Loucy (cell line): ENCODE measurements at regions not wholly inside any gene's neighbourhood (a gene's known extent, or its start where the extent isn't known, plus 50 kb on each side); places are given as distances from the start of the nearest gene placed in this dataset.

Source experiments
- H2AFZ ChIP-seq: fragments of 200-600 bp; sonication (generic); 2 replicates; pipeline ENCODE4 v1.6.0; 2016; ENCODE audit warnings: antibody characterized with exemption, mild to moderate bottlenecking, low read length, moderate library complexity
- H3F3A ChIP-seq: fragments of 200-600 bp; 2 replicates; pipeline ENCODE4 v1.6.0; 2016; ENCODE audit warnings: antibody characterized with exemption, low read depth, mild to moderate bottlenecking
- H3K27me3 ChIP-seq: fragments of 200-600 bp; sonication (generic); 2 replicates; pipeline ENCODE4 v1.6.1; 2014; ENCODE audit warnings: low read length, mild to moderate bottlenecking; ENCODE audit not compliant: insufficient read depth, poor library complexity, severe bottlenecking
- H3K36me3 ChIP-seq: fragments of 200-600 bp; sonication (generic); 2 replicates; pipeline ENCODE4 v1.6.1; 2016; ENCODE audit warnings: low read length; ENCODE audit not compliant: insufficient read depth
- H3K4me1 ChIP-seq: fragments of 200-600 bp; sonication (generic); 2 replicates; pipeline ENCODE4 v1.5.1; 2014; ENCODE audit warnings: low read length, mild to moderate bottlenecking; ENCODE audit not compliant: insufficient read depth, poor library complexity, severe bottlenecking
- H3K4me2 ChIP-seq: fragments of 200-600 bp; sonication (generic); 2 replicates; pipeline ENCODE4 v1.6.0; 2014; ENCODE audit warnings: antibody characterized with exemption, low read length, low read depth, mild to moderate bottlenecking; ENCODE audit not compliant: poor library complexity, severe bottlenecking
- H3K4me3 ChIP-seq: fragments of 200-600 bp; sonication (generic); 2 replicates; pipeline ENCODE4 v1.5.1; 2014; ENCODE audit warnings: low read length, mild to moderate bottlenecking, mixed read lengths; ENCODE audit not compliant: poor library complexity, severe bottlenecking
- H3K79me2 ChIP-seq: fragments of 200-600 bp; sonication (generic); 2 replicates; pipeline ENCODE4 v1.6.1; 2014; ENCODE audit warnings: low read length; ENCODE audit not compliant: insufficient read depth
- H3K9ac ChIP-seq: fragments of 200-600 bp; sonication (generic); 2 replicates; pipeline ENCODE4 v1.6.0; 2014; ENCODE audit warnings: mild to moderate bottlenecking, low read depth, low read length, moderate library complexity; ENCODE audit not compliant: poor library complexity, severe bottlenecking
- H3K9me2 ChIP-seq: fragments of 200-600 bp; sonication (generic); replicated peaks from 2 replicates; pipeline ENCODE4 v1.6.1; 2016; ENCODE audit warnings: low read depth, low read length, mixed read lengths
- H3K9me3 ChIP-seq: fragments of 200-600 bp; sonication (generic); 2 replicates; pipeline ENCODE4 v1.6.1; 2014; ENCODE audit warnings: mild to moderate bottlenecking, antibody characterized with exemption, low read length, low read depth; ENCODE audit not compliant: insufficient read depth
- H4K20me1 ChIP-seq: fragments of 200-600 bp; sonication (generic); 2 replicates; pipeline ENCODE4 v1.6.0; 2014; ENCODE audit warnings: antibody characterized with exemption, low read length, mild to moderate bottlenecking; ENCODE audit not compliant: insufficient read depth, poor library complexity, severe bottlenecking
- EZH2phosphoT487 ChIP-seq: fragments of 200-600 bp; IDR thresholded peaks from 2 replicates; pipeline ENCODE4 v1.6.1; 2018; ENCODE audit warnings: antibody characterized with exemption, mild to moderate bottlenecking, moderate library complexity, borderline replicate concordance
- TF ChIP-seq, protein P1 (sequence below): fragments of 200-600 bp; sonication (generic); conservative IDR thresholded peaks from 2 replicates; pipeline ENCODE4 v1.5.1; 2014; ENCODE audit warnings: mild to moderate bottlenecking, antibody characterized with exemption, low read length

DNA sequence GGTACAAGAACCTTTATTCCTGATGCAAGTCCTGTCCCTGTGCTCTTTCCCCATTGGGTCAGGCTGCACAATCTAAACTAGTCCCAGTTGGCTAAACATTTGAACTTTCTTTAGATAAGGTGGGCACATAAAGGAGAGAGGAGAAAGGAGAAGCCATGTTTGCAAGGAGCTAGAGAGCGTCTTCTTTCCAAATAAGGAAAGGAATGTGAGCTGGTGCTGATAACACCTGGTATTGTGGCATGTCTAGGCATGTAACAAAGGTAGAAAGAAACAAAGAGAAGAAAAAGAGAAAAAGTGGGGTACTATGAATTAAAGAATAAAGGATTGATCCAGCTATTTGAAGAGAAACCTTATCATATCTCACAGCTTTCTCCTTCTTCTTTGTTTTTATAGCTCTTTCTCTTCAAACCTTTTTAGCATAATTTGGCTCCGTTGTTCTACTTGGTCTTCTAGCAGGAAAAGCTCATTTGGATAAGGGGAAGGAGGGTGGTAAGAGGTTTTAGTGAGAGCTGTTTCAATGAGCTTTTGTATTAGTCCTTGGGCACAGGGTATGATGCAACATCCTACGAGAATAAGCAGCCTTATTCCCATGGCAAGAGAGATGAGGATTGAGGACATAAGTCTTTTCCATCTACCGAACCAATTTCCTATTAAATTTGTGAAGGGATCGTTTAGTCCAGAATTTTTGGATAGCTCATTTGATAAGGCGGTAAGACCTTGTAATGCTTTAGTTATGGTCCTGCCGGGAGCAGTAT lies 415.5 kb upstream of the MAN1A1 start:
- no peak for TF ChIP-seq EZH2phosphoT487
- Histone ChIP-seq H3K27me3 (no peaks in the 10 kb centered on the region), H3K9me2 (no peaks in the 10 kb centered on the region), H3K4me1 (peaks cover under 1% of the 10 kb centered on the region), H3K4me2 (no peak overlapping the region), H3F3A (no peaks in the 10 kb centered on the region), H3K36me3 (no peaks in the 10 kb centered on the region), H3K4me3 (no peak overlapping the region), H4K20me1 (no peaks in the 10 kb centered on the region), H3K9ac (no peak overlapping the region), H3K79me2 (no peaks in the 10 kb centered on the region), H2AFZ (no peak overlapping the region), H3K9me3 (no peaks in the 10 kb centered on the region)

DNA sequence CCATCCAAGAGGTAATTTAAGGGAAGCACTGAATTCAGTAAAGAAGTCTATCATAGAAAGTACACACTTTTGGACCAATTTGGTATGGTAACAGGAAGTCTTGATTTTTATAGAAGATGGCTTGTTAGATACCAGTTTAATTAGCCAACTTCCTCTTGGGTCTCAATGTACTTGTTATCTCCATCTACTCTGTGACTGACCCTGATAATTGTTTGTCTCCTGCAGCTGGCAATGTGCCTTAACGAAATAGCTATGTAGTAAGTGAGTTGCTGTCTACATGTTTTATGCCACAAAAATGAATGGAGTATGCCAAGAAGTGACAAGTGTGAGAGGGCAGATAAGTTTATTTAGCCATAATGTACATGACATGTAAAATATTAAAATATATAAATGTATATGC lies 410.5 kb upstream of the MAN1A1 start:
- no peak for TF ChIP-seq EZH2phosphoT487
- TF ChIP-seq, protein P1, sequence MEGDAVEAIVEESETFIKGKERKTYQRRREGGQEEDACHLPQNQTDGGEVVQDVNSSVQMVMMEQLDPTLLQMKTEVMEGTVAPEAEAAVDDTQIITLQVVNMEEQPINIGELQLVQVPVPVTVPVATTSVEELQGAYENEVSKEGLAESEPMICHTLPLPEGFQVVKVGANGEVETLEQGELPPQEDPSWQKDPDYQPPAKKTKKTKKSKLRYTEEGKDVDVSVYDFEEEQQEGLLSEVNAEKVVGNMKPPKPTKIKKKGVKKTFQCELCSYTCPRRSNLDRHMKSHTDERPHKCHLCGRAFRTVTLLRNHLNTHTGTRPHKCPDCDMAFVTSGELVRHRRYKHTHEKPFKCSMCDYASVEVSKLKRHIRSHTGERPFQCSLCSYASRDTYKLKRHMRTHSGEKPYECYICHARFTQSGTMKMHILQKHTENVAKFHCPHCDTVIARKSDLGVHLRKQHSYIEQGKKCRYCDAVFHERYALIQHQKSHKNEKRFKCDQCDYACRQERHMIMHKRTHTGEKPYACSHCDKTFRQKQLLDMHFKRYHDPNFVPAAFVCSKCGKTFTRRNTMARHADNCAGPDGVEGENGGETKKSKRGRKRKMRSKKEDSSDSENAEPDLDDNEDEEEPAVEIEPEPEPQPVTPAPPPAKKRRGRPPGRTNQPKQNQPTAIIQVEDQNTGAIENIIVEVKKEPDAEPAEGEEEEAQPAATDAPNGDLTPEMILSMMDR, result no peak
- Histone ChIP-seq H3K79me2 (no peaks in the 10 kb centered on the region), H3K36me3 (no peaks in the 10 kb centered on the region)

DNA sequence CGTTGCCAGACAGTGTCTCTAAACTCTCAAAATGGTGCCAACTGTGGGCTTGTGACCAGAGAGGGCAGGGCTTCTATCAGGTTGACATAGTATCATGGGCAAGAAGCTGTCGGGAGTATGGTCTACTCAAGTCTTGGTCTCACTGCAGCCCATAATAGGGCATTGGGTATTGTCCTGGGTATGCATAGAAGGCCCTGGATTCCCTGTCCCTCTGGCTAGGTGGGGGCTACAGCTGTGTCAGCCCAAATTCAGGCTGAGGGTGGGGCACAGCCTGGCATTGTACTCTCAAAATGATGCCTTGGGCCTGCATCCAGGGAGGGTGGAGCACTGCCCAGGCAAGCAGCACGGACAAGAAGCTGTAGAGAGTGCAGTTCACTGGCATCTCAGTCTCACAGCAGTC lies 408.8 kb upstream of the MAN1A1 start:
- H3K4me3 ChIP-seq, result no peak overlapping the region
- TF ChIP-seq, protein P1, result no peak
- TF ChIP-seq EZH2phosphoT487, result no peak

More for the DNA sequence above, 410.5 kb upstream of the MAN1A1 start:
- no peak overlapping the region for H3K4me3 ChIP-seq
- no peak overlapping the region for H2AFZ ChIP-seq
- no peaks in the 10 kb centered on the region for H3F3A ChIP-seq
- no peaks in the 10 kb centered on the region for H3K9me3 ChIP-seq
- no peak overlapping the region for H3K9ac ChIP-seq
- no peak overlapping the region for H3K4me2 ChIP-seq
- no peaks in the 10 kb centered on the region for H3K27me3 ChIP-seq
- no peaks in the 10 kb centered on the region for H4K20me1 ChIP-seq
- peaks cover 9% of the 10 kb centered on the region for H3K4me1 ChIP-seq
- H3K9me2 ChIP-seq, result no peaks in the 10 kb centered on the region

DNA sequence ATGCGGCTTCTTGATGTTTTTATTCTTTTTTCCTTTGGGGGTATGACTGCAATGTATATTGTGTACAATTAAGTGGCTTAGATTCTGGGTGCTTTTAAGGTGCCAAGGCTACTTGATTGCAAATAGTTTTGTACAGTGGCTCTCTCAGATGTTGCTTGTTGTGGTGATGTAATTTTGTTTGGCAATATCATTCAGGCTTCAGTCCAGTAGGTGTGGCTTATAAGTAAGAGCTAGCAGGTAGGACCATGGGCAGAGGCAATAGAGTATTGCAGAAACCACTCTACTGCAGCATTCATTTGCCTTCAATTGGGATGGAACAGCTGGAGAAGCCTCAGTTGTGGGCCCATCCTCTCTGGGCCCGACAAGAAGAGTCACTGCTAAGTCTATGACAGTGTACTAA lies 407.9 kb upstream of the MAN1A1 start:
- H3K4me2 ChIP-seq, result no peak overlapping the region
- H3K9me3 ChIP-seq, result no peaks in the 10 kb centered on the region
- no peaks in the 10 kb centered on the region for H3K36me3 ChIP-seq
- no peaks in the 10 kb centered on the region for H4K20me1 ChIP-seq
- H3K4me3 ChIP-seq, result no peak overlapping the region
- H3K79me2 ChIP-seq, result no peaks in the 10 kb centered on the region
- H3K27me3 ChIP-seq, result no peaks in the 10 kb centered on the region
- no peak overlapping the region for H2AFZ ChIP-seq
- H3K9me2 ChIP-seq, result no peaks in the 10 kb centered on the region
- no peaks in the 10 kb centered on the region for H3F3A ChIP-seq
- TF ChIP-seq, protein P1, result no peak
- TF ChIP-seq EZH2phosphoT487, result no peak
- H3K4me1 ChIP-seq, result peaks cover 9% of the 10 kb centered on the region
- H3K9ac ChIP-seq, result no peak overlapping the region

More for the DNA sequence above, 408.8 kb upstream of the MAN1A1 start:
- Histone ChIP-seq H3K79me2 (no peaks in the 10 kb centered on the region), H4K20me1 (no peaks in the 10 kb centered on the region), H3K4me1 (peaks cover 9% of the 10 kb centered on the region), H3K9me2 (no peaks in the 10 kb centered on the region), H3K36me3 (no peaks in the 10 kb centered on the region), H2AFZ (no peak overlapping the region), H3F3A (no peaks in the 10 kb centered on the region), H3K9me3 (no peaks in the 10 kb centered on the region), H3K9ac (no peak overlapping the region), H3K27me3 (no peaks in the 10 kb centered on the region), H3K4me2 (no peak overlapping the region)
